ENCODE measurements at regions not wholly inside any gene's neighbourhood (a gene's known extent, or its start where the extent isn't known, plus 50 kb on each side); places are given as distances from the start of the nearest gene placed in this dataset.

DNA sequence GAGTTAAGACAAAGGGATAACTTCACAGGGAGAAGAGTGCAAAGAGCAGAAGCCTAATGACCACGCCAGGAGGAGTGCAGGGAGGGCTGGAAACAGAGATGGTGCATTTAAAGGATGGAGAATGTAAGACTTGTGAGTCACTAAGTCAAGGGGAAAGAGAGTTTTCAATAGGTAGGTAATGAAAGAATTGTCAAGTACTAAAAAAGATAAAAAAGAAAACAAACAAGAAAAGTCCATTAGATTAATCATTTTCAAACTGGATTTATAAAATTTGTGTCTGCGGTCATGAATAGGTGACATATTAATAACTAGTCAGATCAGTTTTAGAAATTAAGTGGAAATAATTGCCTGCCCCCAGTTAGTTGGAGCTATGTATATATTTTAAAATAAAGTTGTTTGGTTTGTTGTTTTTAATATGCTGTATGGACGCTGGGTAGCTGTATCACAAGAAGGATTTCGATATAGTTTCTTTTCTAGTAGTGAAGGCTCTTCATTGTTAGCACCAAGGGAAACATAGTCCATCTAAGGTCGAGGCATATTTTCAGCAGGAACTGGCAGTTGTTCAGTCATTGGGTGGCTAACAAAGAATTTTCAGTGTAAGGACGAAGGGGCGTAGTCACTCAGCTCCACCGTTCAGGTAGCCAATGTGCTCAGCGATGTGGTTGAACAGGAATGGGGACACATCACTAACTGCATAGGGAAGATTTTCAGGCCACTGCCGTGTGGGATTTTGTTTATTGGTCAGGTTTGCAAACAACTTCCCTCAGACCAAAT lies 203.0 kb downstream of the TGFB2 start:
- Histone ChIP-seq H3K27ac (ENCODE audit: low read depth, low read length) (no peak overlapping the region), H3K36me3 (ENCODE audit: control insufficient read depth in 1 of 2, insufficient read depth in 2 of 2, low read length in 2 of 2) (no peaks in the 10 kb centered on the region), H3K4me1 (ENCODE audit: control insufficient read depth in 1 of 2, insufficient read depth in 2 of 2, low read length in 2 of 2) (no peaks in the 10 kb centered on the region), H3K79me2 (ENCODE audit: insufficient read depth, low read length) (no peaks in the 10 kb centered on the region), H3K9ac (ENCODE audit: low read length) (no peak overlapping the region), H2AFZ (ENCODE audit: low read depth, low read length, poor library complexity, severe bottlenecking) (no peak overlapping the region), H4K20me1 (ENCODE audit: insufficient read depth) (no peaks in the 10 kb centered on the region), H3K27me3 (ENCODE audit: insufficient read depth, low read length) (no peaks in the 10 kb centered on the region), H3K4me2 (ENCODE audit: low read length) (no peak overlapping the region), H3K9me2 (ENCODE audit: insufficient read depth) (no peaks in the 10 kb centered on the region), H3K4me3 (replicated peaks in 1 of 2; ENCODE audit: low read depth in 1 of 2, low read length in 2 of 2) (no peak overlapping the region), H3K9me3 (ENCODE audit: control insufficient read depth in 1 of 2, insufficient read depth in 1 of 2, low read depth in 1 of 2, low read length in 2 of 2) (no peaks in the 10 kb centered on the region)
- TF ChIP-seq, protein P1, sequence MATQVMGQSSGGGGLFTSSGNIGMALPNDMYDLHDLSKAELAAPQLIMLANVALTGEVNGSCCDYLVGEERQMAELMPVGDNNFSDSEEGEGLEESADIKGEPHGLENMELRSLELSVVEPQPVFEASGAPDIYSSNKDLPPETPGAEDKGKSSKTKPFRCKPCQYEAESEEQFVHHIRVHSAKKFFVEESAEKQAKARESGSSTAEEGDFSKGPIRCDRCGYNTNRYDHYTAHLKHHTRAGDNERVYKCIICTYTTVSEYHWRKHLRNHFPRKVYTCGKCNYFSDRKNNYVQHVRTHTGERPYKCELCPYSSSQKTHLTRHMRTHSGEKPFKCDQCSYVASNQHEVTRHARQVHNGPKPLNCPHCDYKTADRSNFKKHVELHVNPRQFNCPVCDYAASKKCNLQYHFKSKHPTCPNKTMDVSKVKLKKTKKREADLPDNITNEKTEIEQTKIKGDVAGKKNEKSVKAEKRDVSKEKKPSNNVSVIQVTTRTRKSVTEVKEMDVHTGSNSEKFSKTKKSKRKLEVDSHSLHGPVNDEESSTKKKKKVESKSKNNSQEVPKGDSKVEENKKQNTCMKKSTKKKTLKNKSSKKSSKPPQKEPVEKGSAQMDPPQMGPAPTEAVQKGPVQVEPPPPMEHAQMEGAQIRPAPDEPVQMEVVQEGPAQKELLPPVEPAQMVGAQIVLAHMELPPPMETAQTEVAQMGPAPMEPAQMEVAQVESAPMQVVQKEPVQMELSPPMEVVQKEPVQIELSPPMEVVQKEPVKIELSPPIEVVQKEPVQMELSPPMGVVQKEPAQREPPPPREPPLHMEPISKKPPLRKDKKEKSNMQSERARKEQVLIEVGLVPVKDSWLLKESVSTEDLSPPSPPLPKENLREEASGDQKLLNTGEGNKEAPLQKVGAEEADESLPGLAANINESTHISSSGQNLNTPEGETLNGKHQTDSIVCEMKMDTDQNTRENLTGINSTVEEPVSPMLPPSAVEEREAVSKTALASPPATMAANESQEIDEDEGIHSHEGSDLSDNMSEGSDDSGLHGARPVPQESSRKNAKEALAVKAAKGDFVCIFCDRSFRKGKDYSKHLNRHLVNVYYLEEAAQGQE (IDR thresholded peaks at IDR 0.05; ENCODE audit: low read depth) = no peak
- TF ChIP-seq EZH2phosphoT487 (IDR thresholded peaks at IDR 0.05; ENCODE audit: borderline replicate concordance) (no peak), CBX3 (IDR thresholded peaks at IDR 0.05; ENCODE audit: low read depth) (no peak), ZFX (IDR thresholded peaks at IDR 0.05) (no peak), RAD21 (IDR thresholded peaks at IDR 0.05; ENCODE audit: low read depth) (no peak), YY1 (IDR thresholded peaks at IDR 0.05; ENCODE audit: extremely low read depth, insufficient replicate concordance, low read depth, low read length) (no peak), POLR2AphosphoS5 (IDR thresholded peaks at IDR 0.05; ENCODE audit: low read depth, low read length) (no peak), ELF1 (IDR thresholded peaks at IDR 0.05; ENCODE audit: borderline replicate concordance, low read depth) (no peak), EGR1 (IDR thresholded peaks at IDR 0.05; ENCODE audit: low read depth) (no peak), SIN3A (IDR thresholded peaks at IDR 0.05; ENCODE audit: low read depth) (no peak), FOSL1 (IDR thresholded peaks at IDR 0.05; ENCODE audit: low read depth) (no peak)
- TF ChIP-seq, protein P2, sequence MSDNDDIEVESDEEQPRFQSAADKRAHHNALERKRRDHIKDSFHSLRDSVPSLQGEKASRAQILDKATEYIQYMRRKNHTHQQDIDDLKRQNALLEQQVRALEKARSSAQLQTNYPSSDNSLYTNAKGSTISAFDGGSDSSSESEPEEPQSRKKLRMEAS (IDR thresholded peaks at IDR 0.05) = no peak
- TF ChIP-seq, protein P3, sequence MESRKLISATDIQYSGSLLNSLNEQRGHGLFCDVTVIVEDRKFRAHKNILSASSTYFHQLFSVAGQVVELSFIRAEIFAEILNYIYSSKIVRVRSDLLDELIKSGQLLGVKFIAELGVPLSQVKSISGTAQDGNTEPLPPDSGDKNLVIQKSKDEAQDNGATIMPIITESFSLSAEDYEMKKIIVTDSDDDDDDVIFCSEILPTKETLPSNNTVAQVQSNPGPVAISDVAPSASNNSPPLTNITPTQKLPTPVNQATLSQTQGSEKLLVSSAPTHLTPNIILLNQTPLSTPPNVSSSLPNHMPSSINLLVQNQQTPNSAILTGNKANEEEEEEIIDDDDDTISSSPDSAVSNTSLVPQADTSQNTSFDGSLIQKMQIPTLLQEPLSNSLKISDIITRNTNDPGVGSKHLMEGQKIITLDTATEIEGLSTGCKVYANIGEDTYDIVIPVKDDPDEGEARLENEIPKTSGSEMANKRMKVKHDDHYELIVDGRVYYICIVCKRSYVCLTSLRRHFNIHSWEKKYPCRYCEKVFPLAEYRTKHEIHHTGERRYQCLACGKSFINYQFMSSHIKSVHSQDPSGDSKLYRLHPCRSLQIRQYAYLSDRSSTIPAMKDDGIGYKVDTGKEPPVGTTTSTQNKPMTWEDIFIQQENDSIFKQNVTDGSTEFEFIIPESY (IDR thresholded peaks at IDR 0.05; ENCODE audit: extremely low read depth, insufficient replicate concordance, low read length) = no peak
- BruUV-seq (replicated peaks) = no TSS peak
- RAD21 ChIA-PET (ENCODE audit: low non-redundant PET in 1 of 2, low total read pairs in 2 of 2, uncharacterized antibody in 2 of 2, unreplicated experiment in 2 of 2) = no interaction called here
- ATAC-seq = no peak
- intact Hi-C loops (cut with micrococcal nuclease) = no loop called here
- CTCF ChIA-PET = interaction anchor here (1.0 kb wide), 1 partner anchor 37 kb away, joined by 3 read pairs; no protein-coding TSS in a partner anchor
- POLR2A ChIA-PET = no interaction called here
- DNase-seq (ENCODE audit: low read depth, low spot score) = no peak
